Transverse colon (tissue), 4 donors: ENCODE measurements at regions not wholly inside any gene's neighbourhood (a gene's known extent, or its start where the extent isn't known, plus 50 kb on each side); places are given as distances from the start of the nearest gene placed in this dataset.

Source experiments
- DNase-seq: peaks from one replicate; pipeline ENCODE4 v3.0.0-alpha.2; 2019
- H3K27ac ChIP-seq, 4 donors: fragments of 200-600 bp; sonication (generic); 2 replicates each; pipeline ENCODE4 v1.5.1; 2016 to 2018; ENCODE audit warnings: inconsistent platforms in 4 of 4
- H3K27me3 ChIP-seq: fragments of 200-600 bp; sonication (generic); 2 replicates; pipeline ENCODE4 v1.5.1; 2017; ENCODE audit warnings: inconsistent platforms
- H3K36me3 ChIP-seq, 4 donors: fragments of 200-600 bp; sonication (generic); 2 replicates each; pipeline ENCODE4 v1.5.1; 2017 to 2019; ENCODE audit warnings: inconsistent platforms in 4 of 4
- H3K4me1 ChIP-seq, 4 donors: fragments of 200-600 bp; sonication (generic); 2 replicates each; pipeline ENCODE4 v1.5.1; 2017 to 2020; ENCODE audit warnings: inconsistent platforms in 4 of 4
- H3K4me3 ChIP-seq, 4 donors: fragments of 200-600 bp; sonication (generic); 1 replicate in 1 of 4; 2 replicates in 3 of 4; pipeline versions ENCODE4 v1.5.1 to v1.6.1; 2017 to 2019; ENCODE audit warnings: inconsistent platforms in 4 of 4
- H3K9me3 ChIP-seq, 2 donors: fragments of 200-600 bp; sonication (generic); 2 replicates each; pipeline ENCODE4 v1.5.1; 2017 to 2019; ENCODE audit warnings: inconsistent platforms in 2 of 2
- CTCF ChIP-seq, 5 experiments: fragments of 200-600 bp in 3 of 5; fragments of 450-650 bp in 2 of 5; sonication (generic) in 3 of 5; IDR thresholded peaks; 1 replicate in 2 of 5; 2 replicates in 3 of 5; pipeline ENCODE4 v1.5.1; 2016 to 2017; ENCODE audit warnings: antibody characterized with exemption in 5 of 5, inconsistent platforms in 3 of 5, mild to moderate bottlenecking in 2 of 5, moderate library complexity in 1 of 5
- EP300 ChIP-seq: sonication (generic); formaldehyde crosslinking; IDR thresholded peaks from one replicate; pipeline ENCODE4 v1.6.1; 2017; ENCODE audit warnings: antibody characterized with exemption, low read depth
- POLR2A ChIP-seq: fragments of 450-650 bp; IDR thresholded peaks from one replicate; pipeline ENCODE4 v1.6.1; 2016; ENCODE audit warnings: antibody characterized with exemption, mild to moderate bottlenecking, moderate library complexity
- POLR2AphosphoS5 ChIP-seq, 3 donors: sonication (generic); formaldehyde crosslinking; IDR thresholded peaks; one replicate each; pipeline ENCODE4 v1.6.1; 2016; ENCODE audit warnings: antibody characterized with exemption in 3 of 3
- WGBS, 2 donors: methylation state at CpG; one replicate each; pipeline ENCODE4 v1.1.5; 2018; ENCODE audit warnings: low coverage in 1 of 2; 5-methylcytosine and 5-hydroxymethylcytosine counted together
- in situ Hi-C, 4 donors: fragments of 200-750 bp; cut with MboI; loops; one replicate each; pipeline versions ENCODE4 v1.15.0 to v1.15.1; 2017; ENCODE audit warnings: low sequenced_read_pairs in 3 of 4, low pct_ligation_motif_present in 1 of 4, low pct_unique_long_range_greater_than_20kb in 1 of 4
- intact Hi-C: fragments of 100-400 bp; cut with DNase I; formaldehyde crosslinking; loops from one replicate; pipeline ENCODE4 v1.15.1; 2023; ENCODE audit warnings: low total_unique reads

DNA sequence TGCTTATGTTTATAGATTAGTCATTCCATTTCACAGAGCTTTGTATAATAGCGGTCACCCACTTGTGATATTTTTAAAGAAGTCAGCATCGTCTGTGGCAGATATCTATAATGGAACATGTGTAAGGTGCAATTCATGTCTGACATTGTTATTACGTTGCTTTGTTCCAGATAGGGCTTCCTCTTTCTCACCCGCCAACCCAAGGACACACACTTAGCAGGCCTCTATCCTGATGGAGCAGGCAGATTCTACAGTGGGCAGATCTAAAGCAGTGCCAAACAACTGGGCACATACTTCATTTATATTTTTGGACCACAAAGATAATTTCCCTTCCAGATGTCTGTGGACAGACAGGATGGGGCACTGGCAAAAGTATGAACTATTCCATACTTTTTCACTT lies 573.1 kb downstream of the TDRD15 start:
- DNase-seq: no peak
- H3K27me3 ChIP-seq: no peaks in the 10 kb centered on the region
- H3K4me1 ChIP-seq: no peaks in the 10 kb centered on the region
- 85 to 90% methylated on average over 4 of the region's 4 CpGs for WGBS, 2 donors
- H3K27ac ChIP-seq: no peak overlapping the region
- no peaks in the 10 kb centered on the region for H3K36me3 ChIP-seq
- intact Hi-C loops: no loop called here
- in situ Hi-C loops: no loop called here
- no peak overlapping the region for H3K4me3 ChIP-seq
- H3K9me3 ChIP-seq: no peaks in the 10 kb centered on the region
- no peak for TF ChIP-seq POLR2A
- TF ChIP-seq CTCF (IDR thresholded peaks at IDR 0.05): no peak
- TF ChIP-seq EP300: no peak
- no peak for TF ChIP-seq POLR2AphosphoS5 (IDR thresholded peaks at IDR 0.05)

DNA sequence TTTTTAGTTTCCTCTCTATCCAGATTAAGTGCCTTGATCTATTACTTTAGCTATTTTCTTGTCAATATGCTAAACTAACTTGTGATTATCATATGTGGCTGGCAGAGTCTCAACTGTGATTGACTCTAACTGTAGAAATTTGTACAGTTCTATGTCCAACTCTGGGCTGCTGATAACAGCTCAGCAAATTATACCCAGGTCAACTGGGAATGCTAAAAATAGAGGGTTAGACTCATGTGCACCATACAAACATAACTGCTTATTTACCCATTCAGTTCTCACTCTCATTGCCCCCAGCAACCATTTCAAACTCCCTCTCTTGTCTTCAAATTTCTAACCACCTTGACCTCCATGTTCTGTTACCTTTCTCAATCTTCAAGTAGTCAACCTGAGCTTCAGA lies 576.9 kb downstream of the TDRD15 start:
- intact Hi-C loops: no loop called here
- no peak for TF ChIP-seq CTCF (IDR thresholded peaks at IDR 0.05)
- no peak for TF ChIP-seq POLR2A
- no peak for TF ChIP-seq EP300
- Histone ChIP-seq H3K9me3 (no peaks in the 10 kb centered on the region), H3K4me3 (no peak overlapping the region), H3K36me3 (no peaks in the 10 kb centered on the region), H3K4me1 (no peaks in the 10 kb centered on the region), H3K27me3 (no peaks in the 10 kb centered on the region), H3K27ac (no peak overlapping the region)
- DNase-seq: no peak
- in situ Hi-C loops: no loop called here

GRCh38 chr2:21710031-21710430 lies 586.3 kb downstream of the TDRD15 start:
- Histone ChIP-seq H3K4me3 (no peak overlapping the region), H3K9me3 (no peaks in the 10 kb centered on the region), H3K27me3 (no peaks in the 10 kb centered on the region), H3K36me3 (no peaks in the 10 kb centered on the region), H3K4me1 (no peaks in the 10 kb centered on the region), H3K27ac (no peak overlapping the region)
- DNase-seq: no peak
- in situ Hi-C loops: no loop called here
- intact Hi-C loops: no loop called here
- 48 to 62% methylated on average over 4 of the region's 4 CpGs for WGBS, 2 donors
- no peak for TF ChIP-seq EP300
- TF ChIP-seq POLR2A: no peak
- no peak for TF ChIP-seq CTCF (IDR thresholded peaks at IDR 0.05)
- TF ChIP-seq POLR2AphosphoS5 (IDR thresholded peaks at IDR 0.05): no peak

DNA sequence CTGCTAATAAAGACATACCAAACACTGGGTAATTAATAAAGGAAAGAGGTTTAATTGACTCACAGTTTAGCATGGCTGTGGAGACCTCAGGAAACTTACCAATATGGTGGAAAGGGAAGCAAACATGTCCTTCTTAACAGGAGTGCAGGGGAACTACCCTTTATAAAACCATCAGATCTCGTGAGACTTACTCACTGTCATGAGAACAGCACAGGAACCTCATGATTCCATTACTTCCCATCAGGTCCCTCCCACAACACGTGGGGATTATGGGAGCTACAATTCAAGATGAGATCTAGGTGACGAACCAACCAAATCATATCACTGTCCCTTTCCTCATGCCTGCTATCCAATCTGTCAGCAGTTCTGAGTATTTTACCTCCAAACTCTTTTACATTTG lies 586.7 kb downstream of the TDRD15 start:
- Histone ChIP-seq H3K36me3 (no peaks in the 10 kb centered on the region), H3K27ac (no peak overlapping the region), H3K4me3 (no peak overlapping the region), H3K9me3 (no peaks in the 10 kb centered on the region), H3K4me1 (no peaks in the 10 kb centered on the region), H3K27me3 (no peaks in the 10 kb centered on the region)
- in situ Hi-C loops (no loop called here), intact Hi-C loops (no loop called here)
- WGBS, 2 donors: 75 to 83% methylated on average over 1 to 3 of the region's 3 CpGs
- DNase-seq: no peak
- TF ChIP-seq POLR2A (no peak), CTCF (IDR thresholded peaks at IDR 0.05) (no peak), EP300 (no peak), POLR2AphosphoS5 (IDR thresholded peaks at IDR 0.05) (no peak)
